HG03196 (cell line): ENCODE measurements at regions not wholly inside any gene's neighbourhood (a gene's known extent, or its start where the extent isn't known, plus 50 kb on each side); places are given as distances from the start of the nearest gene placed in this dataset.
"Not testable (repeated sequence)": the region's sequence is repeated elsewhere in the genome, so short reads cannot be mapped to it uniquely, and the experiment has no call there.

Experiments
- ATAC-seq: cut with Tn5 transposase; IDR thresholded peaks from one replicate; pipeline ENCODE4 v1.9.1; 2021; ENCODE audit not compliant: unreplicated experiment

- ATAC-seq, result no peak
Observed at GRCh38 chrX:139201924-139202323, 328.6 kb upstream of the F9 start.

GRCh38 chrX:139200793-139201192 lies 329.7 kb upstream of the F9 start:
- no peak for ATAC-seq

GRCh38 chrX:139200346-139200745 lies 330.2 kb upstream of the F9 start:
- ATAC-seq, result no peak

GRCh38 chrX:139199933-139200332 lies 330.6 kb upstream of the F9 start:
- ATAC-seq, result no peak

GRCh38 chrX:139198936-139199335 lies 331.6 kb upstream of the F9 start:
- ATAC-seq, result no peak

GRCh38 chrX:139196890-139197289 lies 333.6 kb upstream of the F9 start:
- no peak for ATAC-seq

GRCh38 chrX:139194571-139195280 lies 335.8 kb upstream of the F9 start:
- no peak for ATAC-seq

- ATAC-seq, result no peak
Observed at GRCh38 chrX:139192386-139192961, 338.1 kb upstream of the F9 start.

- ATAC-seq, result no peak
Observed at GRCh38 chrX:139191746-139192385, 338.7 kb upstream of the F9 start.

- ATAC-seq, result no peak
Observed at GRCh38 chrX:139191286-139191685, 339.3 kb upstream of the F9 start.

- ATAC-seq, result no peak
Observed at GRCh38 chrX:139187738-139188137, 342.8 kb upstream of the F9 start.

- ATAC-seq, result no peak
Observed at GRCh38 chrX:139186991-139187390, 343.5 kb upstream of the F9 start.

- ATAC-seq, result no peak
Observed at GRCh38 chrX:139179592-139179991, 350.9 kb upstream of the F9 start.

GRCh38 chrX:139178980-139179379 lies 351.6 kb upstream of the F9 start:
- ATAC-seq, result no peak

GRCh38 chrX:139172731-139173130 lies 357.8 kb upstream of the F9 start:
- no peak for ATAC-seq

GRCh38 chrX:139170526-139171173 lies 359.9 kb upstream of the F9 start:
- no peak for ATAC-seq

- ATAC-seq, result no peak
Observed at GRCh38 chrX:139167282-139167681, 363.3 kb upstream of the F9 start.

GRCh38 chrX:139158256-139158655 lies 372.3 kb upstream of the F9 start:
- ATAC-seq, result no peak

- ATAC-seq, result no peak
Observed at GRCh38 chrX:139156356-139156755, 374.2 kb upstream of the F9 start.

- not testable (repeated sequence) for ATAC-seq
Observed at GRCh38 chrX:139146625-139147024, 383.9 kb upstream of the F9 start.

GRCh38 chrX:139141370-139141769 lies 389.2 kb upstream of the F9 start:
- no peak for ATAC-seq

GRCh38 chrX:139134316-139134715 lies 396.2 kb upstream of the F9 start:
- no peak for ATAC-seq
